Inflammatory macrophage (primary cell): ENCODE measurements at regions not wholly inside any gene's neighbourhood (a gene's known extent, or its start where the extent isn't known, plus 50 kb on each side); places are given as distances from the start of the nearest gene placed in this dataset.

Experiments
- DNase-seq, 2 donors: peaks; one replicate each; pipeline ENCODE4 v3.0.0-alpha.2; 2020 to 2022

DNA sequence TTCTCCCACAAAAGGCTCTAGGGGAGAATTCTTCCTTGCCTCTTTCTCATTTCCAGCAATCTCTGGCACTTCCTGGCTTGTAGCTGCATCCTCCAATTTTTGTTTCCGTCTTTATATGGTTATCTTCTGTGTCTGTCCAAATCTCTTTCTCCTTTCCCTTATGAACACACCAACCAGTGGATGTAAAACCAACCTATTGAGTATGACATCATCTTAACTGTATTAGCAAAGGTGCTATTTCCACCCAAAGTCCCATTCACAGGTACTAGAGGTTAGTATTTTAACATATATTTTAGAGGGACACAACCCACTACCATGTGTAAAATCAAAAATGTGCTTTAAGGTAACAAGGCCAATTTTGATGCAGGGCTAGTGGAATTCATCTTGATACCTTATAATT, 129.0 kb downstream of the RAP2A start:
- no peak for DNase-seq

- no peak for DNase-seq
These were observed 131.0 kb downstream of the RAP2A start for GRCh38 chr13:97564956-97565355.

- DNase-seq, result no peak
These were observed 131.9 kb downstream of the RAP2A start for GRCh38 chr13:97565906-97566305.

GRCh38 chr13:97566907-97567306, 132.9 kb downstream of the RAP2A start:
- DNase-seq, result no peak

- DNase-seq, result peak; percentile 62 to 70
These were observed 133.7 kb downstream of the RAP2A start for GRCh38 chr13:97567510-97568243.

DNA sequence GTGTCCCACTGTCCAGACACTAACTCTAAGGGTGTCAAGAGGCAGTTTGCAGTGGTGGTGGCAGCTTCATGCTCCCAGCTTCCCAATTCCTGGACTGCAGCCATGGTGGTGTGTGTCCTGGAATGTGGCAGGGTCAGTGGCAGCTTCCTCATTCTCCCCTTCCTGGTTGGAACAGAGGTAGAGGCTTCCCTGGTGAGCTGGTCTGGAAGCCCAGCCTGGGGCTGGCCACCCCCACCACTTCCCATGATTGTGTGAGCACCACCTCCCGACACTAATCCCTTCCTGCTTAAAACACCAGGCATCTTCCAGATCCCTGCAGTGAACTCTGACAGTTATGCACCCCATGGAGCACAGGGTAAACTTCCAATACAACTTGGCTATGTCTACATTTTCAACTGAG, 134.9 kb downstream of the RAP2A start:
- DNase-seq, result no peak

- DNase-seq, result no peak
These were observed 135.9 kb downstream of the RAP2A start for GRCh38 chr13:97569841-97570240.

DNA sequence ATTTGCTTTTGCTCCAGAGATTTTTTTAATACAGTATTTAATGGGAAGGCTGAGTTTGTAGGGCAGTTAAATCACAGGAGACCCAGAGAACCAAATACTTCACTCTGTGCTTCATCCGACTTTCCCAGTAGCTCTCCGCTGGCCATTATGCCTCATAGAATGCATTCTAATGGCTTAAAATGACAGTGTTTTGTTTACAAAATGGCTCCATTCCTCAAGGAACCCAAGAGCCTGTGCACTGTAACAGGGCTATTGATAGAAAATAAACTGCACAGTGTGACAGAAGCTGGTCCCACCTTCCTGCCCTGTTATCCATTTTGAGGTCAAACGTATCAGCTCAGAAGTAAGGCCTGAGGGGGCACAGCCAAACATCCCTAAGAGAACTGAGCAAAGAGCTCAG, 136.5 kb downstream of the RAP2A start:
- DNase-seq, result no peak

- no peak for DNase-seq
These were observed 139.0 kb downstream of the RAP2A start for GRCh38 chr13:97573011-97573410.

- DNase-seq, result peak in 1 of 2 donors; percentile 40
These were observed 141.0 kb downstream of the RAP2A start for GRCh38 chr13:97574926-97575325.

DNA sequence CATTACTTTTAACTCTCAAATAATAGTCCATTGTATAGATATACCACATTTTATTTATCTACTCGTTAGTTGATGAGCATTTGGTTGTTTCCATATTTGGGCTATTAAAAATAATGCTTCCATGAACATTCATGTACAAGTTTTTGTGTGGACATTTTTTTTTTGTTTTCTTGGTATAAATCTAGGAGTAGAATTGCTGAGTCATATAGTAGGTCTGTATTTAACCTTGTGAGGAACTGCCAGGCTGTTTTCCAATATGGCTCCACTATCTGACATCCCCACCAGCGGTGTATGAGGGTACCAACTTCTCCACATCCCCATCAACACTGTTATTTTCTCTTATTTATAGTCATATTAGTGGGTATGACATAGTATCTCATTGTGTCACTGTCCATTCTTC, 143.1 kb downstream of the RAP2A start:
- DNase-seq, result no peak

DNA sequence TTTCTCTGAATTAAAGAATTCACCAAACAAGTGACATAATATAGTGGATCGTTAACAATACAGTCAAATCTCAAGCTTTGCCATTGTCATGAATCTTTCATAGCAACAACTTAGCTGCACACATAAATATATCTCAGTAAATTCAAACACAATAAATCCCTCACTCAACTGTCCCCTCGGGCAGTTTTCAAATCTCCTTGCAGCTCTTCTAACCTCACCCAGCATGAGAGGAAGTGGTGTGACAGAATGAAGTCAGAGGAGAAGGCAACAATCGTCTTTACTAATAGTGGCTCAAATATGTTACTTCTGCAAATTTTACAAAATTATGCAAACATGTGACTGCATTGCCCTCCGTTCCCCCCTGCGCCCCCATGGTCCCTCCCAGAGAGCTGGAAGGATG, 148.2 kb downstream of the RAP2A start:
- DNase-seq, result peak; percentile 13 to 15

- no peak for DNase-seq
These were observed 150.0 kb downstream of the RAP2A start for GRCh38 chr13:97583907-97584497.

- no peak for DNase-seq
These were observed 153.0 kb downstream of the RAP2A start for GRCh38 chr13:97586941-97587340.

GRCh38 chr13:97588993-97589392, 155.0 kb downstream of the RAP2A start:
- no peak for DNase-seq

DNA sequence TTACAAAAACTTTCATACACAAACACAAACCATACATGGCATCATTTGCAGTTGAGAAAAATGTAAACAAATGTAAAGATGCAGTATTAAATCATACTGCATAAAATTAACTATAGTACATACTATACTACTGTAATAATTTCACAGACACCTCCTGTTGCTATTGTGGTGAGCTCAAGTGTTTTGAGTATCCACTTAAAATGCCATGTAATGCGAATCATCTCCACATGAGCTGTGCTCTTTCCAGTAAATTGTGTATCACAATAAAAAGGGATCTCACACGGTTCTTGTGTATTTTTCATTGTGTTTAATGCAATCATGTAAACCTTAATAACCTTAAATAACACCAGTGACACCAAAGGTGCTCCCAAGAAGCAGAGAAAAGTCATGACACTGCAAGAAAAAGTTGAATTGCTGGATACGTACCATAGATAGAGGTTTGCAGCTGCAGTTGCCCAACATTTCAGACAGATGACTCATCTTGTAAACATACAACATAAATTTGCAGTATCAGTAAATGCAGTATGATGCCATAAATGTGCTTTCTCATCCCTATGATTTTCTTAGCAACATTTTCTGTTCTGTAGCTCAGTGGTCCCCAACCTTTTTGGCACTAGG, 166.6 kb downstream of the RAP2A start:
- no peak for DNase-seq

DNA sequence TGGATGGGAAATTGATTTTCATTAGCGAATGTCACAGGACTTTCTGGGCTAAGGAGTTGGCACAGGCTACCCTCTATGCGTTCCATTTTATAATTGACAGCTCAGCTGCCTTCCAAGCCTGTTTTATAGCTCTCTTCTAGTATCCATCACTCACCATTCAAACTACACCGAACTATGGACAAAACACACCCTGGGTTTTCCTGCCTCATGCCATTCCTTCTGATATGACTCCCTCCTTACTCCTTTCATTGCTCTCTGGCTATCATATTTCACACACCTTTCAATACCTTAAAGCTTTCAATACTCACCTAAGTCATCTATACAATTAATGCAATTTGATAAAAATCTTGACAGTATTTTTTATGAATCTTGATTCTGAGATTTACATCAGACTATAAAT, 181.3 kb downstream of the RAP2A start:
- DNase-seq, result no peak

DNA sequence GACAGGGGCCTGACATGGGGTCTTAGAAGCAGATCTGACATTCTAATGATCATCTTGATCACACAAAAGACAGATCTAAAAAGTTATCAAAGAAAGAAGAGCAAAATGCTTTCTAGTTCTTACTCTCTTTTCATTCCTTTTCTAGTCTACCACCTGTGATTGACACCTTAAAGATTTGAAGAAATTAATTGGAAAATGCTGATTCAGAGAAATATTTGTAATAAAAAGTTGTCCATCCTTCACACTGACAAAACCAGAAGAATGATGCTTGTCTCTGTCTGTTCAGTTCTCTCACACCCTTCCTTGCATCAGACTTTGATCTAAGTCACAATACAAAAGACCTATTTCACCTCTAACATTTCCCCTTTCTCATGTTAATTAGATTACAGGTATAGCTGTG, 182.4 kb downstream of the RAP2A start:
- no peak for DNase-seq

DNA sequence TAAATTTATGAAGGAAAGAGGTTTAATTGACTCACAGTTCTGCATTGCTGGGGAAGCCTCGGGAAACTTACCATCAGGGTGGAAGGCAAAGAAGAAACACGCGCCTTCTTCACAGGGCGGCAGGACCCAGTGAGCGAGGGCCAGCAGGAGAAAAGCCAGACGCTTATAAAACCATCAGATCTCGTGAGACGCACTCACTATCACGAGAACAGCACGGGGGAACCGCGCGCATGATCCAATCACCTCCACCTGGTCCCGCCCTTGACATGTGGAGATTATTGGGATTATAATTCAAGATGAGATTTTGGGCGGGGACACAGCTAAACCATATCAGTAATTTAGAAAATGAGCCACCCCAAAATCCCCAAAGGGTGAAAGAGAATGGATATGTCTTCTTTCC, 187.1 kb downstream of the RAP2A start:
- DNase-seq, result no peak

- DNase-seq, result no peak
These were observed 187.7 kb downstream of the RAP2A start for GRCh38 chr13:97621631-97622030.

- DNase-seq, result no peak
These were observed 193.6 kb downstream of the RAP2A start for GRCh38 chr13:97627566-97627965.

GRCh38 chr13:97629601-97630272, 195.8 kb downstream of the RAP2A start:
- no peak for DNase-seq

DNA sequence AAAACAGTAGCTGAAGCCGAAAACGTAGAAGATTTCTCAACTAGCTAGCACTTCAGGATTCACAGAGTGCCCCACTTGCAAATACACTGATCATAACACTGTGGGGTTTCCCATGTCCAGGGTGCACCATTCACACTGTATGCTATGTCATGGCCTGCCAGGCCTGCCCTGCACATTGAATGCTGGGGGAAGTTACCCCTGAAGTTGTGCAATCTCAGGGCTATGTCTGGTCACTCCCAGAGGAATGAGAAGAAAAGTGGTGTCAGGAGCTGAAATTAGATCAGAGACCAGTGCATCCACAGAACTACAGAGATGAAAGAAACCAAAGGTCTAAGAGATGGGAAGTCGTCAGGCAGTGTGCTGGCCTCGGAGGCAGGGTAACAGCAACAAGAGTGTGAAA, 196.8 kb downstream of the RAP2A start:
- DNase-seq, result no peak

GRCh38 chr13:97631158-97631557, 197.2 kb downstream of the RAP2A start:
- DNase-seq, result no peak
